ENCODE measurements at regions not wholly inside any gene's neighbourhood (a gene's known extent, or its start where the extent isn't known, plus 50 kb on each side); places are given as distances from the start of the nearest gene placed in this dataset.
"Not testable (repeated sequence)": the region's sequence is repeated elsewhere in the genome, so short reads cannot be mapped to it uniquely, and the experiment has no call there.

DNA sequence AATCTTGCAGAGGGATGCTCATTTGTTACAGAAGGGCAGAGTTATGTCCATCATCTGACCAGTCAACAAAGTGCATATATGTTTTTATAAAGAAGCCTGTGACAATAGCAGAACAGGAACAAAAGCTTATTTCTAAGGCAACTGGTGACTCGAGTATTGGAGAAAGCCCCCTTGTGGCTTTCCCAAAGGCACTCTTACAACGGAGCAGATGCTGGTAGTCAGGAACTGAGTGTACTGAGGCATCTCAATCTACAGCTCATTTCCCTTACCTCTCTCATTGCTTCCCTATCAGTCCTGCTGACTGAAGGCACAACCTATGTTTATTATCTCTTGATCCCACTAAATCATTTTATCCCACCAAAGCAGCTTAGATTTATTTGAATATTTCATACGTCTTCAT, 557.1 kb upstream of the CHAC2 start:
- no peak for DNase-seq (ENCODE audit: low read depth, low spot score)
- no peaks in the 10 kb centered on the region for H3K9me3 ChIP-seq (ENCODE audit: control insufficient read depth, insufficient read depth, low read length)
- ChIA-PET CTCF (interaction anchor here (0.6 to 1.3 kb wide), 3 partner anchors 11 to 178 kb away, joined by 3 to 5 read pairs (median 4); no protein-coding TSS in a partner anchor), POLR2A (interaction anchor here (0.6 kb wide), 1 partner anchor 582 kb away, joined by 3 read pairs; no protein-coding TSS in a partner anchor)
- H3K27me3 ChIP-seq (ENCODE audit: control insufficient read depth, insufficient read depth, low read length), result no peaks in the 10 kb centered on the region
- TF ChIP-seq, protein P1, sequence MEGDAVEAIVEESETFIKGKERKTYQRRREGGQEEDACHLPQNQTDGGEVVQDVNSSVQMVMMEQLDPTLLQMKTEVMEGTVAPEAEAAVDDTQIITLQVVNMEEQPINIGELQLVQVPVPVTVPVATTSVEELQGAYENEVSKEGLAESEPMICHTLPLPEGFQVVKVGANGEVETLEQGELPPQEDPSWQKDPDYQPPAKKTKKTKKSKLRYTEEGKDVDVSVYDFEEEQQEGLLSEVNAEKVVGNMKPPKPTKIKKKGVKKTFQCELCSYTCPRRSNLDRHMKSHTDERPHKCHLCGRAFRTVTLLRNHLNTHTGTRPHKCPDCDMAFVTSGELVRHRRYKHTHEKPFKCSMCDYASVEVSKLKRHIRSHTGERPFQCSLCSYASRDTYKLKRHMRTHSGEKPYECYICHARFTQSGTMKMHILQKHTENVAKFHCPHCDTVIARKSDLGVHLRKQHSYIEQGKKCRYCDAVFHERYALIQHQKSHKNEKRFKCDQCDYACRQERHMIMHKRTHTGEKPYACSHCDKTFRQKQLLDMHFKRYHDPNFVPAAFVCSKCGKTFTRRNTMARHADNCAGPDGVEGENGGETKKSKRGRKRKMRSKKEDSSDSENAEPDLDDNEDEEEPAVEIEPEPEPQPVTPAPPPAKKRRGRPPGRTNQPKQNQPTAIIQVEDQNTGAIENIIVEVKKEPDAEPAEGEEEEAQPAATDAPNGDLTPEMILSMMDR (IDR thresholded peaks at IDR 0.05; ENCODE audit: low read depth, low read length), result peak; percentile 35
- H3K27ac ChIP-seq (ENCODE audit: low read depth, low read length), result no peak overlapping the region
- no peak overlapping the region for H3K4me3 ChIP-seq (ENCODE audit: low read depth, low read length)

DNA sequence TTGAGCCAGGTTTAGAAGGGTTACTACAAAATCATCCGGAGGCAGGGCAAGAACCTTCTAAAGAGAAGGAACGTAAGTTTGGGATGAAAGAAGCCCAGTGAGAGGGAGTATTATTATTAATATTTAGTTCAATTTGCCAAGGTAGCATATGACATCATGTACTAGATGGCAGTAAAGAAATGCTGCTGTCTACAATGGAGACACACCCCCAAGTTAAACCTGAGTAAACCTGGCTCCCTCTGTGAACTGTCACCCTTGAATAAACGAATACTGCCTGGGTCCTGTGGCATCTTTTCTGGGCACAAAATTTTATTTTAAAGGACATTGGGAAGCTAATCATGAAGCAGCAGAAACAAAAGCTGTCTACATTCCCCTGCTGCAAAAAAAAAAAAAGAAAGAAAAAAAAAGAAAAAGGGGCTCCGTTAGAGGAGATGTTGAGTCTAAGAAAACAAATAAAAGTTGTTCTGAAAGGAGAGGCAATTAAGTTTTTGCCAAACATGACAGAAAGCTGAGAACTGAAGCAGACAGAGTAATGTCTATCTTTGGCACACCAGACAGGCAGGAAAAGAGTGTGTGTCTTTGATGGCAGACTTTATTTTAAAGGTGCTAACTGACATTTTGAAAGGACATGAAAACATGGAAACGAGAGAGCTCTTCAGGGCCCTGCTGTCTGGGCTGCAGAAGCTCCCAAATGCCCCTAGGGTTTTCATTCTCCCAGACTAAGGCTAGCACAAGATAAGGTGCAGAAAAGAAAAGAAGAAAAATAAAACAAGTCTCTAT, 557.7 kb upstream of the CHAC2 start:
- no peak for DNase-seq (ENCODE audit: low read depth, low spot score)
- ChIA-PET CTCF (interaction anchor here (0.6 to 1.3 kb wide), 3 partner anchors 12 to 179 kb away, joined by 3 to 5 read pairs (median 4); no protein-coding TSS in a partner anchor), POLR2A (interaction anchor here (0.6 kb wide), 1 partner anchor 582 kb away, joined by 3 read pairs; no protein-coding TSS in a partner anchor)

DNA sequence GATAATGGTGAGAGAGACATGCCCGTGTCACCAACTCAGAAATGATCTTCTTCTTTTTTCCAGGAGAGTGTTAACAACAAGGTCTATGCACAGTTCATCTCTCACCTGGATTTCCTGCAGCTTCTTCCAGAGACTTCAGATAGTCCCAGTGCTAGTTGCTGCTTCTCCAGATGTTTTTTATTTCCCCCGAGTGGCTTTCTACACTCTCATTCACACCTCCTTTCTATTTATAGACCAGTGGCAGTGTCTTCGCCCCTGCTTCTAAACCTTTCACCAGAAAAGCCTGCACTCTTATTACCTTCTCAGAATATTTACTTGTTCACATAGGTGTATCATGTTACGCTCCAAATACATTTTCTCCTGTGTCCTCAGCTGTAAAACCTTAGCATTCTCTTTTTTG, 558.8 kb upstream of the CHAC2 start:
- no peak overlapping the region for H3K4me3 ChIP-seq (ENCODE audit: low read depth, low read length)
- ChIA-PET POLR2A (no interaction called here), CTCF (no interaction called here)
- no peaks in the 10 kb centered on the region for H3K27me3 ChIP-seq (ENCODE audit: control insufficient read depth, insufficient read depth, low read length)
- no peak for DNase-seq (ENCODE audit: low read depth, low spot score)
- TF ChIP-seq, protein P1 (IDR thresholded peaks at IDR 0.05; ENCODE audit: low read depth, low read length), result no peak
- H3K27ac ChIP-seq (ENCODE audit: low read depth, low read length), result no peak overlapping the region
- no peaks in the 10 kb centered on the region for H3K9me3 ChIP-seq (ENCODE audit: control insufficient read depth, insufficient read depth, low read length)

More for the DNA sequence above, 557.7 kb upstream of the CHAC2 start:
- Histone ChIP-seq H3K4me3 (ENCODE audit: low read depth, low read length) (no peak overlapping the region), H3K27ac (ENCODE audit: low read depth, low read length) (no peak overlapping the region), H3K9me3 (ENCODE audit: control insufficient read depth, insufficient read depth, low read length) (no peaks in the 10 kb centered on the region), H3K27me3 (ENCODE audit: control insufficient read depth, insufficient read depth, low read length) (no peaks in the 10 kb centered on the region)
- TF ChIP-seq, protein P1 (IDR thresholded peaks at IDR 0.05; ENCODE audit: low read depth, low read length), result no peak

DNA sequence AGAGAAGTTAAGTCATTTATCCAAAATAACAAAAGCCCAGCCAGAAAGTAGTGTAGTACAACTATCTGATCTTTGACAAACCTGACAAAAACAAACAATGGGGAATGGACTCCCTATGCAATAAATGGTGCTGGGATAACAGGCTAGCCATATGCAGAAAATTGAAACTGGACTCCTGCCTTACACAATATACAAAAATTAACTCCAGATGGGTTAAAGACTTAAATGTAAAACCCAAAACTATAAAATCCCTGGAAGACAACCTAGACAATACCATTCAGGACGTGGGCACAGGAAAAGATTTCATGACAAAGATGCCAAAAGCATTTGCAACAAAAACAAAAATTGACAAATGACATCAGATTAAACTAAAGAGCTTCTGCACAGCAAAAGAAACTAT, 561.4 kb upstream of the CHAC2 start:
- H3K9me3 ChIP-seq (ENCODE audit: control insufficient read depth, insufficient read depth, low read length); DNase-seq (ENCODE audit: low read depth, low spot score); POLR2A ChIA-PET; H3K27ac ChIP-seq (ENCODE audit: low read depth, low read length); CTCF ChIA-PET; H3K4me3 ChIP-seq (ENCODE audit: low read depth, low read length); H3K27me3 ChIP-seq (ENCODE audit: control insufficient read depth, insufficient read depth, low read length): not testable (repeated sequence)

DNA sequence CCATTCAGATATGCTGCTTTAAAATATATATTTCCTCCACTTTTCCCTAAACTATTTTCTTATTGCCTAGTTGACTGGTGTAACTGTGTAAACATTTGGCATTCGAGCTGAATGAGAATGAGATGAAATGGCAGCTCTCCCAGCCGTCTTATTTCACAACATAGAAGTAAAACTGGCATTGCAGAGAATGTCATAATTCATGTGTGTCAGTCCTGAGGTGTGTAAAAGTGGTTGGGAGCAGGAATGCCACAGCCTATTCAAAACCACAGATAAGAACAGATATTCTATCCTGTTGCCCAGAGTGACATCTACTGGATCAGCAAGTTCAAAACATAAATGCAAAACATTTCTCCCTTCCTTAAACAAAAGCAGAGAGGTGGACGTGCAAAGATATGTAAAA, 565.5 kb upstream of the CHAC2 start:
- Histone ChIP-seq H3K27me3 (ENCODE audit: control insufficient read depth, insufficient read depth, low read length) (no peaks in the 10 kb centered on the region), H3K4me3 (ENCODE audit: low read depth, low read length) (no peak overlapping the region), H3K9me3 (ENCODE audit: control insufficient read depth, insufficient read depth, low read length) (no peaks in the 10 kb centered on the region), H3K27ac (ENCODE audit: low read depth, low read length) (no peak overlapping the region)
- DNase-seq (ENCODE audit: low read depth, low spot score), result peak; percentile 59
- POLR2A ChIA-PET, result no interaction called here
- CTCF ChIA-PET, result interaction anchor here (0.6 to 1.8 kb wide), 5 partner anchors 13 to 198 kb away, joined by 3 to 9 read pairs (median 4); no protein-coding TSS in a partner anchor
- TF ChIP-seq, protein P1 (IDR thresholded peaks at IDR 0.05; ENCODE audit: low read depth, low read length), result peak; percentile 41

Measured in AG04450 (cell line).